BLaER1 treated with 17β-estradiol and CSF1 and Interleukin-3, amounts not matched to agents 10 nM and 100 nM (cell line): ENCODE measurements at regions not wholly inside any gene's neighbourhood (a gene's known extent, or its start where the extent isn't known, plus 50 kb on each side); places are given as distances from the start of the nearest gene placed in this dataset.
A peak's percentile ranks its signal among the peaks of the same experiment; 100 is the strongest.

Source experiments
- H3K27ac ChIP-seq, 11 experiments: shearing (Covaris generic); formaldehyde crosslinking; 2 replicates each; pipeline ENCODE4 v1.8.1; 2022
- H3K27me3 ChIP-seq, 11 experiments: shearing (Covaris generic); formaldehyde crosslinking; 2 replicates each; pipeline ENCODE4 v1.8.1; 2022
- H3K36me3 ChIP-seq, 11 experiments: shearing (Covaris generic); formaldehyde crosslinking; 2 replicates each; pipeline ENCODE4 v1.8.1; 2022
- H3K4me1 ChIP-seq, 10 experiments: shearing (Covaris generic); formaldehyde crosslinking; 2 replicates each; pipeline ENCODE4 v1.8.1; 2022
- H3K4me2 ChIP-seq, 11 experiments: shearing (Covaris generic); formaldehyde crosslinking; 2 replicates each; pipeline ENCODE4 v1.8.1; 2022
- H3K4me3 ChIP-seq, 10 experiments: shearing (Covaris generic); formaldehyde crosslinking; 2 replicates each; pipeline ENCODE4 v1.8.1; 2022
- H3K9ac ChIP-seq, 11 experiments: shearing (Covaris generic); formaldehyde crosslinking; 2 replicates each; pipeline ENCODE4 v1.8.1; 2022
- H3K9me3 ChIP-seq, 11 experiments: shearing (Covaris generic); formaldehyde crosslinking; replicated peaks in 1 of 11; 2 replicates each; pipeline ENCODE4 v1.8.1; 2022
- H4K20me1 ChIP-seq, 11 experiments: shearing (Covaris generic); formaldehyde crosslinking; 2 replicates each; pipeline ENCODE4 v1.8.1; 2022
- Cebpa-rat ChIP-seq, 11 experiments: shearing (Covaris generic); IDR thresholded peaks; 2 replicates each; pipeline ENCODE4 v1.8.1; 2022

DNA sequence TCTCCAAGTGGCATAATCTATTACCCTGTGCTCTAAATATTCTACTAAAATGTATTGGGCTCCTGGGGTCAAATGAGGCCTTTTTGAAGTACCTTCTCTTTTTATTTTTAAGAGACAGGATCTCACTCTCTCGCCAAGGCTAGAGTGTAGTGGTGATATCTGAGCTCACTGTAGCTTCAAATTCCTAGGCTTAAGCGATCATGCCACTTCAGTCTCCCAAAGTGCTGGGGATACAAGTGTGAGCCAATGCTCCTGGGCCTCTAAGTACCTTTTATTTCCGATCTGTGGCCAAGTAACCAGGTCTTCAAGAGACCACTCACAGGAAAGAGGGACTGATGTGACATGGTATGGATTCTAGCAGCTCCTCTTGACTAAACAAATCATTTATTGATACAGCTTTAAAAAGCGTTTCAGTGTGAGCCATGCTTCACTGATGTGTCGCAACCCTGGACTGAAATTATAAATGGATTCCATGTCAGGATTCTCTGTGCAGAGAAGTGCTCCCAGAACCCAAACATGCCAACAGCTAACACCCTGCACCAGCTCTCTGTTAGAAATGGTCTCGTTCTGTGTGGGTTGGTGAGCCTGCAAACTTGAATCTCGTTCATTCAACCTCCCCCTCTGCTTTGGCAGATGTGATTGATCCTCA, 477.8 kb downstream of the HINT1 start:
- TF ChIP-seq Cebpa-rat (IDR thresholded peaks at IDR 0.05), result peak in 3 of 11 experiments; percentile 11 to 47 (median 36); a peak in 2 of 22 replicates
- peaks cover 0 to 2% (median 0%) of the 10 kb centered on the region in 11 experiments; a peak in 2 of 22 replicates for H3K9me3 ChIP-seq
- no peaks in the 10 kb centered on the region for H3K36me3 ChIP-seq
- no peak overlapping the region for H3K4me3 ChIP-seq
- peaks cover 0 to 12% (median 1%) of the 10 kb centered on the region in 10 experiments; a peak in 11 of 20 replicates for H3K4me1 ChIP-seq
- H3K27me3 ChIP-seq, result no peaks in the 10 kb centered on the region; a peak in 1 of 22 replicates
- H3K9ac ChIP-seq, result no peak overlapping the region
- H3K27ac ChIP-seq, result no peak overlapping the region
- H3K4me2 ChIP-seq, result no peak overlapping the region
- no peaks in the 10 kb centered on the region for H4K20me1 ChIP-seq

DNA sequence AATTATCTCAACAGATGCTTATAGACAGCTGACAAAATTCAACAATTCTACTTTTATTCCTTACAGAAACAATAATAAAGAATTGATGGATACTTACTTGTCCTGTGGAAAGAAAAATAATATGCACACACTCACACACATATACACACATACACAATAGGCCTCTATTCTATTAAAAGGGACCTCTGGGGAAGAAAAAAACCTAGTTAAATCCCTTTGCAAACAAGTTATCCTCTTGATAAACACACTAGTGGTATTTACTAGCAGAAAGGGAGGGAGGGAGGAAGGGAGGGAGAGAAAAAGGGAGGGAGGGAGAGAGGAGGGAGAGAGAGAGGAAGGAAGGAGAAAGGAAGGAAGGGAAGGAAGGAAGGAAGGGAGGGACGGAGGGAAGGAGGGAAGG, 486.4 kb downstream of the HINT1 start:
- H3K4me1 ChIP-seq, result no peaks in the 10 kb centered on the region
- H3K27me3 ChIP-seq, result no peaks in the 10 kb centered on the region
- no peak overlapping the region for H3K27ac ChIP-seq
- no peaks in the 10 kb centered on the region for H3K36me3 ChIP-seq
- H3K9me3 ChIP-seq, result no peaks in the 10 kb centered on the region; a peak in 1 of 22 replicates
- no peak for TF ChIP-seq Cebpa-rat (IDR thresholded peaks at IDR 0.05)
- H3K4me3 ChIP-seq, result no peak overlapping the region
- no peak overlapping the region for H3K9ac ChIP-seq
- H4K20me1 ChIP-seq, result no peaks in the 10 kb centered on the region
- no peak overlapping the region for H3K4me2 ChIP-seq

DNA sequence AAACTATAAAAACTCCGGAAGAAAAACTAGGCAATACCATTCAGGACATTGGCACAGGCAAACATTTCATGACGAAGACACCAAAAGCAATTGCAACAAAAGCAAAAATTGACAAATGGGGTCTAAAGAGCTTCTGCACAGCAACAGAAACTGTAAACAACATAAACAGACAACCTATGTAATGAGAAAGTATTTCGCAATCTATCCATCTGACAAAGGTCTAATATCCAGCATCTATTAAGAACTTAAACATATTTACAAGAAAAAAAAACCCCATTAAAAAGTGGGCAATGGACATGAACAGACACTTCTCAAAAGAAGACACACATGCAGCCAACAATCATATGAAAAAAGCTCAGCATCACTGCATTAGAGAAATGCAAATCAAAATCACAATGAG, 498.6 kb downstream of the HINT1 start:
- Histone ChIP-seq H3K27ac (no peak overlapping the region), H3K4me1 (no peaks in the 10 kb centered on the region), H3K36me3 (no peaks in the 10 kb centered on the region), H3K27me3 (no peaks in the 10 kb centered on the region), H3K9me3 (no peaks in the 10 kb centered on the region), H4K20me1 (no peaks in the 10 kb centered on the region), H3K4me2 (no peak overlapping the region), H3K4me3 (no peak overlapping the region), H3K9ac (no peak overlapping the region)
- peak in 4 of 11 experiments; percentile 45 to 87 (median 80); a peak in 10 of 22 replicates for TF ChIP-seq Cebpa-rat (IDR thresholded peaks at IDR 0.05)

- no peak overlapping the region for H3K4me2 ChIP-seq
- no peak for TF ChIP-seq Cebpa-rat (IDR thresholded peaks at IDR 0.05)
- no peaks in the 10 kb centered on the region for H3K36me3 ChIP-seq
- no peak overlapping the region for H3K27ac ChIP-seq
- no peak overlapping the region for H3K4me3 ChIP-seq
- H3K9ac ChIP-seq, result no peak overlapping the region
- no peaks in the 10 kb centered on the region for H3K4me1 ChIP-seq
- H4K20me1 ChIP-seq, result no peaks in the 10 kb centered on the region
- no peaks in the 10 kb centered on the region for H3K27me3 ChIP-seq
- no peaks in the 10 kb centered on the region for H3K9me3 ChIP-seq
Observed at GRCh38 chr5:130652176-130652575, 512.9 kb downstream of the HINT1 start.

- no peak for TF ChIP-seq Cebpa-rat (IDR thresholded peaks at IDR 0.05)
- H3K27ac ChIP-seq, result no peak overlapping the region
- H3K4me2 ChIP-seq, result no peak overlapping the region
Observed at GRCh38 chr5:130651440-130651839, 513.6 kb downstream of the HINT1 start.

DNA sequence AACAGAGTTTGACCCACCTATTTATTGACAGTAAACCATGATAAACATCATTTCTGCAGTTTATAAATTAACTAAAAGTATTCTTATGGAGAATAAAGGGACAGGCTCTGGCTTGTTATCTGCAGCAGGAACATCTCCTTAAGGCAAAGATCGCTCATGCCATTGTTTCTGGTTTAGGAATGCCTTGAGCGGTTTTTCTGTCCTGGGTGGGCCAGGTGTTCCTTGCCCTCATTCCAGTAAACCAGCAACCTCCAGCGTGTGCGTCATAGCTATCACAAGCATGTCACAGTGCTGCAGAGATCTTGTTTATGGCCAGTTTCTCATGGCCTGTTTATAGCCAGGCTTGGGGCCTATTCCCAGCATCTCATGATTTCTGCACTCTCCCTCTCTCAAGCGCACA, 521.7 kb downstream of the HINT1 start:
- H4K20me1 ChIP-seq, result no peaks in the 10 kb centered on the region
- H3K9me3 ChIP-seq, result peaks cover 9 to 33% (median 23%) of the 10 kb centered on the region in 11 experiments; a peak in 21 of 22 replicates
- no peaks in the 10 kb centered on the region for H3K36me3 ChIP-seq
- no peak overlapping the region for H3K9ac ChIP-seq
- no peak overlapping the region for H3K4me3 ChIP-seq
- no peak for TF ChIP-seq Cebpa-rat (IDR thresholded peaks at IDR 0.05)
- no peak overlapping the region for H3K27ac ChIP-seq
- no peaks in the 10 kb centered on the region for H3K4me1 ChIP-seq
- no peak overlapping the region for H3K4me2 ChIP-seq
- H3K27me3 ChIP-seq, result no peaks in the 10 kb centered on the region

More at GRCh38 chr5:130651440-130651839, 513.6 kb downstream of the HINT1 start:
- Histone ChIP-seq H3K9me3 (no peaks in the 10 kb centered on the region), H3K4me3 (no peak overlapping the region), H3K4me1 (no peaks in the 10 kb centered on the region), H3K36me3 (no peaks in the 10 kb centered on the region), H3K27me3 (no peaks in the 10 kb centered on the region), H4K20me1 (no peaks in the 10 kb centered on the region), H3K9ac (no peak overlapping the region)

GRCh38 chr5:130642461-130642860, 522.6 kb downstream of the HINT1 start:
- no peak for TF ChIP-seq Cebpa-rat (IDR thresholded peaks at IDR 0.05)
- Histone ChIP-seq H4K20me1 (no peaks in the 10 kb centered on the region), H3K4me2 (no peak overlapping the region), H3K4me1 (no peaks in the 10 kb centered on the region), H3K9ac (no peak overlapping the region), H3K4me3 (no peak overlapping the region), H3K27me3 (no peaks in the 10 kb centered on the region), H3K27ac (no peak overlapping the region), H3K36me3 (no peaks in the 10 kb centered on the region), H3K9me3 (peaks cover 9 to 33% (median 23%) of the 10 kb centered on the region in 11 experiments; a peak in 21 of 22 replicates)

DNA sequence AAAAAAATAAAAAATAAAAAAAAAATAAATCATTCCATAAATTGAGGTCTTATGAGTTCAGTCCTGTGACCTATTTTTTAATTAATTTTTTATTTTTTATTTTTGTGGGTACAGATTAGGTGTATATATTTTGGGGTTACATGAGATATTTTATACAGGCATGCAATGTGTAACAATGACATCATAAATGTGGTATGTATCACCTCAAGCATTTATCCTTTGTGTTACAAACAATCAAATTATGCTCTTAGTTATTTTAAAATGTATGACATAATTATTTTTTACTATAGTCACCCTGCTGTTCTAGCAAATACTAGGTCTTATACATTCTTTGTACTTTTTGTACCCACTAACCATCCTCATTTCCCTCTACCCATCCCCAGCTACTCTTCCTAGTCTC, 537.9 kb downstream of the HINT1 start:
- no peaks in the 10 kb centered on the region for H3K27me3 ChIP-seq
- H3K4me1 ChIP-seq, result no peaks in the 10 kb centered on the region
- no peak for TF ChIP-seq Cebpa-rat (IDR thresholded peaks at IDR 0.05)
- H3K4me2 ChIP-seq, result no peak overlapping the region
- H3K4me3 ChIP-seq, result no peak overlapping the region
- peaks cover 7 to 23% (median 12%) of the 10 kb centered on the region in 11 experiments; a peak in 20 of 22 replicates for H3K9me3 ChIP-seq
- H3K36me3 ChIP-seq, result no peaks in the 10 kb centered on the region
- H3K27ac ChIP-seq, result no peak overlapping the region
- H4K20me1 ChIP-seq, result no peaks in the 10 kb centered on the region
- no peak overlapping the region for H3K9ac ChIP-seq

DNA sequence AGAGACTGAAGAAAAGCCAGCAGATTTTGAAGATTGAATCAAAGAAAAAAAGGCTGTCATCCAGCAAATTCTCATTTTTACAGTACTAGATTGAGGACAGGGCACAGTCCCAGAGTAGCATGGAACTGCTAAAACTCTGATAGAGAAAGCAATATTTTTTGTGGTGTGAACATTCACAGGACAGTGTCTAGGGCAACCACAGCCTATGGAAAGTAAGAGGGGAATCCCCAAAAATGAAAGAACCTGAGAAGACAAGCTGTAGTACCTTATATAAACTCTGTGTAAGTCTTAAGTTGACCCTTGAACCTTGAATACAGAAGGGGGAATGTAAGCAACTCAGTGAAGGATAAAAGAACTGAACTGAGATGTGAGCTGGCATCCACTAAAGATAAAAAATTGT, 540.3 kb downstream of the HINT1 start:
- H3K4me2 ChIP-seq, result no peak overlapping the region
- no peak overlapping the region for H3K4me3 ChIP-seq
- no peak for TF ChIP-seq Cebpa-rat (IDR thresholded peaks at IDR 0.05)
- no peaks in the 10 kb centered on the region for H4K20me1 ChIP-seq
- H3K9ac ChIP-seq, result no peak overlapping the region
- H3K27ac ChIP-seq, result no peak overlapping the region
- H3K9me3 ChIP-seq, result peaks cover 0 to 11% (median 2%) of the 10 kb centered on the region in 11 experiments; a peak in 12 of 22 replicates
- no peaks in the 10 kb centered on the region for H3K36me3 ChIP-seq
- H3K4me1 ChIP-seq, result no peaks in the 10 kb centered on the region
- no peaks in the 10 kb centered on the region for H3K27me3 ChIP-seq

DNA sequence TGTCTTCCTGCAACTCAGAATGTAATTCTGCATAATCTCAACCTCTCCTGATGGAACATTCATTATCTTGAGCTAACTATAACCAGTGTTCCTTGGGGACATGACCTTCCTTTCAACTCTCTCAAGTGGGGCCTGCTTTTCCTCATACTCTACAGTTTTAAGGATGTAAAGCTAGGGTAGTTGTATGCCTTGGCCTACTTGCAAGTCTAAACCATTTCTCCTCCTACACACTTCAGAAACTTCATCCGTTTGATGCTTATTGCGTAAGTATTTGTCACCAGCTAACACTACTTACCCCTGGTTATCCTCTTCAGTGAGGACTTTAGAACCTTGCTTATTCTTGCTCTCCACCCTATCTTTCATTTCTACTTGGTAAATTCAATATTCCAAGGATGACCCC, 548.9 kb downstream of the HINT1 start:
- no peaks in the 10 kb centered on the region for H3K4me1 ChIP-seq
- H3K4me3 ChIP-seq, result no peak overlapping the region
- TF ChIP-seq Cebpa-rat (IDR thresholded peaks at IDR 0.05), result peak in 4 of 11 experiments; percentile 12 to 49 (median 38); a peak in 2 of 22 replicates
- peaks cover 0 to 6% (median 0%) of the 10 kb centered on the region in 11 experiments; a peak in 3 of 22 replicates for H3K9me3 ChIP-seq
- no peak overlapping the region for H3K27ac ChIP-seq
- no peak overlapping the region for H3K4me2 ChIP-seq
- H3K9ac ChIP-seq, result no peak overlapping the region
- H3K27me3 ChIP-seq, result no peaks in the 10 kb centered on the region
- no peaks in the 10 kb centered on the region for H3K36me3 ChIP-seq
- H4K20me1 ChIP-seq, result no peaks in the 10 kb centered on the region
